Inferior parietal cortex (tissue), 1 donor: ENCODE measurements at regions not wholly inside any gene's neighbourhood (a gene's known extent, or its start where the extent isn't known, plus 50 kb on each side); places are given as distances from the start of the nearest gene placed in this dataset.

Experiments used
- DNase-seq: peaks from one replicate; pipeline ENCODE4 v3.0.0-alpha.2; 2016; ENCODE audit errors: extremely low spot score

- no peak for DNase-seq
Measured at GRCh38 chr1:22376546-22376945, 75.1 kb upstream of the ZBTB40 start.

GRCh38 chr1:22376976-22377375 is 74.7 kb upstream of the ZBTB40 start:
- DNase-seq: no peak

- DNase-seq: no peak
Measured at GRCh38 chr1:22379566-22379965, 72.1 kb upstream of the ZBTB40 start.

- DNase-seq: no peak
Measured at GRCh38 chr1:22380024-22380785, 71.4 kb upstream of the ZBTB40 start.

GRCh38 chr1:22383526-22384294 is 67.9 kb upstream of the ZBTB40 start:
- no peak for DNase-seq

- DNase-seq: no peak
Measured at GRCh38 chr1:22385537-22385936, 66.1 kb upstream of the ZBTB40 start.

- DNase-seq: no peak
Measured at GRCh38 chr1:22386774-22387173, 64.9 kb upstream of the ZBTB40 start.

- DNase-seq: no peak
Measured at GRCh38 chr1:22387919-22388580, 63.6 kb upstream of the ZBTB40 start.

- no peak for DNase-seq
Measured at GRCh38 chr1:22388671-22389450, 62.8 kb upstream of the ZBTB40 start.

- no peak for DNase-seq
Measured at GRCh38 chr1:22393587-22393986, 58.1 kb upstream of the ZBTB40 start.

- DNase-seq: no peak
Measured at GRCh38 chr1:22398656-22399420, 52.8 kb upstream of the ZBTB40 start.

- no peak for DNase-seq
Measured at GRCh38 chr1:22399421-22400091, 52.1 kb upstream of the ZBTB40 start.
